Activated CD8-positive, alpha-beta memory T cell treated with anti-CD3 and anti-CD28 coated beads, Interleukin-2, amount 10 ng/mL, durations not matched to agents 7 days and 5 days (primary cell): ENCODE measurements at regions not wholly inside any gene's neighbourhood (a gene's known extent, or its start where the extent isn't known, plus 50 kb on each side); places are given as distances from the start of the nearest gene placed in this dataset.
"Not testable (repeated sequence)": the region's sequence is repeated elsewhere in the genome, so short reads cannot be mapped to it uniquely, and the experiment has no call there.

ENCODE experiments used
- ATAC-seq: fragments of 150-1000 bp; cut with Tn5 transposase; one replicate; pipeline ENCODE4 v1.10.0; 2021; ENCODE audit warnings: moderate library complexity
- CTCF ChIA-PET: fragments of 350-600 bp; sonication (Branson Sonifier 250); formaldehyde crosslinking; loops from one replicate; lab custom pipeline; 2021; ENCODE audit warnings: antibody characterized with exemption; lab: Charles Lee
- DNase-seq: peaks from one replicate; pipeline ENCODE4 v3.0.0-alpha.2; 2020
- H3K27ac Mint-ChIP-seq: one replicate; pipeline ENCODE4 v1.8.0; 2021; ENCODE audit warnings: mild to moderate bottlenecking, mixed read lengths
- H3K27me3 Mint-ChIP-seq: one replicate; pipeline ENCODE4 v1.8.0; 2021; ENCODE audit warnings: mixed read lengths
- H3K36me3 Mint-ChIP-seq: one replicate; pipeline ENCODE4 v1.8.0; 2021; ENCODE audit warnings: mild to moderate bottlenecking, mixed read lengths
- H3K4me1 Mint-ChIP-seq: one replicate; pipeline ENCODE4 v1.8.0; 2021; ENCODE audit warnings: mixed read lengths
- H3K4me3 Mint-ChIP-seq: one replicate; pipeline ENCODE4 v1.8.0; 2021; ENCODE audit warnings: mild to moderate bottlenecking, moderate library complexity, mixed read lengths
- H3K9me3 Mint-ChIP-seq: one replicate; pipeline ENCODE4 v1.8.0; 2022; ENCODE audit warnings: low read depth, mixed read lengths

DNA sequence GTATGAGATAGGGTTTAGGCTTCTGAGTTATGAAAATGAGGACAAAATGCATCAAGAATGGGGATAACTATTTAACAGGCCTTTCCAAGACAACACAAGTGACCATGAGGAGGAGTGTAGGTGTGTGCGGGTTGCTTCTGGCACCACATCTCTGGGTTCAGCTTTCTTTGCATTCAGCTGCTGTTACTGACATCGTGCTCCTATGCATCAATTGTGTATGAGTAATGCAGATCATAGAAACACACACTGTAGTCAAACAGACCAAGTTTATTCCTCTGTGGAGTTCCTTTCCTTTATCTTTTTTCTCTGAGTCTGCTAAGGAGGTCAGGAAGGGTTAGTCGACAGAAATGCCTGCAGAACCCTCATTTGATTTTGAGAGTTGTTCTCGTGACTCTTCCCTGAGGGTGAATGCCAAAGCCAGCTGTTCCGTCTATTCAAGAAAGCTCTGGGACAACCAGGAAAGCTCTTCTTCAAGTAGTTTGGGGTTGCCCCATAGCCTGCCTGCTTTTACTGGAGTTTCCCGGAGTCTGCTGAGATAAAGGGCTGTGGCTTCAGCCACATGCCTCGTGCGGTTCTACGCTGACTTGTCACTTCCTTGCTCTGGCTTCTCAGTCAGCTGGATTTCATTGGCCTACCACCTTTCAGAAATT is 136.7 kb upstream of the TLE3 start:
- Mint-ChIP-seq H3K27me3 (peaks cover 15% of the 10 kb centered on the region), H3K36me3 (peaks cover 13% of the 10 kb centered on the region), H3K4me3 (no peak overlapping the region), H3K9me3 (peaks cover 18% of the 10 kb centered on the region), H3K4me1 (peaks cover 37% of the 10 kb centered on the region), H3K27ac (no peak overlapping the region)
- ATAC-seq, result peak; percentile 33
- CTCF ChIA-PET, result no interaction called here
- DNase-seq, result peak; percentile 50

DNA sequence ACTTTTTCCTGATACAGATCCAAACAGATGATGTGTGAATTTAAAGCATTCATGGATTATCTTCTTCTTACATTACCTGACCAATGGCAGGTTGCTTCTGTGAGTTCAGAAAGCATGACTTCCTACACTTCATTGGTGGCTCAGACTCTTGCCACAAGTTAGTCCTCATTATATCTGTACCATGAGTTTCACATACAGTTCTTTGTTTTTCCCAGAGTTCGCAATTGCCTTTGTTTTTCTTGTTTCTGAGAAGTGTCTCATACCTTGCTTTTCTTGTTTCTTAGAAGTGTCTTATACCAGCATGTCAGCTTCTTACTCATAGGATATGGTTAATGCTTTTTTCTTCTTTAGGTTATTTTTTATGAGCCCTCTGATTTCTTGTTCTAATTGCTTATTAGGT is 133.8 kb upstream of the TLE3 start:
- ATAC-seq, result no peak
- H3K4me1 Mint-ChIP-seq, result peaks cover 20% of the 10 kb centered on the region
- peaks cover 4% of the 10 kb centered on the region for H3K27me3 Mint-ChIP-seq
- CTCF ChIA-PET, result no interaction called here
- H3K36me3 Mint-ChIP-seq, result peaks cover 16% of the 10 kb centered on the region
- no peak overlapping the region for H3K4me3 Mint-ChIP-seq
- peaks cover 21% of the 10 kb centered on the region for H3K9me3 Mint-ChIP-seq
- H3K27ac Mint-ChIP-seq, result no peak overlapping the region
- no peak for DNase-seq

DNA sequence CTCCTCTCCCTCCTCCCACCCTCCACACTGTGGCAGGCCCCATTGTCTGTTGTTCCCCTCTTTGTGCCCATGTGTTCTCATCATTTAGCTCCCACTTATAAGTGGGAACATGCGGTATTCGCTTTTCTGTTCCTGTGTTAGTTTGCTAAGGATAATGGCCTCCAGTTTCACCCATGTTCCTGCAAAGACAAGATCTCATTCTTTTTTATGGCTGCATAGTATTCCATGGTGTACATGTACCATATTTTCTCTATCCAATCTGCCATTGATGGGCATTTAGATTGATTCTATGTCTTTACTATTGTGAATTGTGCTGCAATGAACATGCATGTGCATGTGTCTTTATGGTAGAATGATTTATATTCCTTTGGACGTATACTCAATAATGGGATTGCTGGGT is 130.2 kb upstream of the TLE3 start:
- peaks cover 14% of the 10 kb centered on the region for H3K36me3 Mint-ChIP-seq
- H3K27ac Mint-ChIP-seq, DNase-seq, ATAC-seq, H3K4me3 Mint-ChIP-seq, H3K4me1 Mint-ChIP-seq, H3K27me3 Mint-ChIP-seq: not testable (repeated sequence)
- H3K9me3 Mint-ChIP-seq, result peaks cover 21% of the 10 kb centered on the region
- CTCF ChIA-PET, result interaction anchor here (1.0 kb wide), 1 partner anchor 17 kb away, joined by 3 read pairs; no protein-coding TSS in a partner anchor

DNA sequence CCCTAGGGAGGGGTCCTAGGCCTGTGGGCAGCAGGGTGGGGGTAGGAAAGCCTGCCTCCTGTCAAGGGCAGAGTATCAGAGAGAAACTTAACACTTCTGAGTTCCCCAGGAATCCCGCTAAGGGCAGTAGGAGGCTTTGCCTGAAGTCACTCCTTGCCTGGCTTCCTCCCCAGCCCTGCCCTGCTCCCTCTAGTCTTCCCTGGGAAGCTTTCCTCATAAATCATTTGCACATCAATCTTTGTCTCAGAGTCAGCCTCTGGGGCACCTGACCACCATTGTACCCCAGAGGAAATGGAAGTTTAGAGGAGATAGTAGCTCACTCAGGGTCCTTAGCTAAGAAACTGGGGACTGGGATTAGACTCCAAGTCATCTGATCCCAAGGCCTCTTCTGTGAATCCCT is 129.4 kb upstream of the TLE3 start:
- Mint-ChIP-seq H3K36me3 (peaks cover 10% of the 10 kb centered on the region), H3K4me3 (no peak overlapping the region), H3K27me3 (peaks cover 7% of the 10 kb centered on the region), H3K4me1 (peaks cover 5% of the 10 kb centered on the region), H3K9me3 (peaks cover 17% of the 10 kb centered on the region), H3K27ac (no peak overlapping the region)
- ATAC-seq, result no peak
- DNase-seq, result no peak
- CTCF ChIA-PET, result interaction anchor here (1.0 kb wide), 1 partner anchor 16 kb away, joined by 3 read pairs; no protein-coding TSS in a partner anchor

DNA sequence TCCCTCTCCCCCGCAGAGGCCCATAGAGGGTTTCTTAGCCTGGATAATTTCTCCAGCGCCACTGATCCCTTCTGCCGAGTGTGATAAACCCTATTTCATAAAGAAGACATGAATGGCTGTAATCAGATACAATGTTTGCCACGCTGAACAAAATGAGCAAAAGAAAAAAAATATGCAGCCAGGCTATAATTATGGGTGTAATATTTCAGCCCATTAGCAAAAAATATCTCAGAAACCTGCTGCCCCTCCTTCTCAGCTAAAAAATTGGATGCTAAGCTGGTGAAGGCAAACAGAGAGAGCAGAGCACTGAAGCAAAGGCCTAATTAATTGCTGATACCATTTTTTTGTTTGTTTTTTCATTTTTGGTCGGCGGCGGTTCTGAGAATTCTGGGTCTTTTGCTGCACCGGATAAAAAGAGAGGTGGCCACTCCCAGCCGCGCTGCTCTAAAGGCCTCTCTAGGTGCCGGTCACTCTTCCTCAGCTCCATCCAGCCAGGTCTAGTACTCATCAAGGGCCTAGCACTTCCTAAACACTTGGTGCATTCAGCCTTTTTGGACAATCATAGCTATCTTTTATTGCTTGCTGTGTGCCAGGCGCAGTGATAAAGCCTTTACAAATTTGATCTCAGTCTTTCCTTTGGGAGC is 128.7 kb upstream of the TLE3 start:
- ATAC-seq, result no peak
- no peak for DNase-seq
- Mint-ChIP-seq H3K4me3 (no peak overlapping the region), H3K9me3 (peaks cover 11% of the 10 kb centered on the region), H3K4me1 (peaks cover 5% of the 10 kb centered on the region), H3K27me3 (peaks cover 7% of the 10 kb centered on the region), H3K27ac (no peak overlapping the region), H3K36me3 (peaks cover 5% of the 10 kb centered on the region)
- CTCF ChIA-PET, result interaction anchor here (1.0 kb wide), 1 partner anchor 15 kb away, joined by 3 read pairs; no protein-coding TSS in a partner anchor

DNA sequence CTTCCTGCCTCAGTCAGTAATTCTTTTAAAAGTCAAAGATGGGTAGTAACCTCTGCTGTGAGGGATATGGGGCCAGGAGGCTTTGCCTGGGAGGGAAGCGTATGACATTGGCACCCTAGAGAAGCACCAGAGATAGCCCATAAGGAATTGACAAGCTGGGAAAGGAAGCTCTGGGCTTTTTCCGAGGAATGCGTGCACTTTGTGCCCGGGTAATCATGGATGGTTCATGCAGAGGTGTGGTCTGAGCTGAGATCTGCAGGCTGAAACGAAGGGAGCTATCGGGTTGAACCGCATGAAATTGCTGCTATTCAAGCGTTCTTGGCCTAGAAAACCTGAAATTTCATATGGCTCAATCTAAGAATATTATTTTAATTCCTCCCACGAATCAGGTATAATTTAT is 127.7 kb upstream of the TLE3 start:
- Mint-ChIP-seq H3K9me3 (peaks cover 10% of the 10 kb centered on the region), H3K27ac (no peak overlapping the region), H3K36me3 (peaks cover 3% of the 10 kb centered on the region), H3K27me3 (peaks cover 7% of the 10 kb centered on the region), H3K4me1 (peaks cover 5% of the 10 kb centered on the region), H3K4me3 (no peak overlapping the region)
- DNase-seq (no peak), ATAC-seq (no peak)
- CTCF ChIA-PET, result no interaction called here

DNA sequence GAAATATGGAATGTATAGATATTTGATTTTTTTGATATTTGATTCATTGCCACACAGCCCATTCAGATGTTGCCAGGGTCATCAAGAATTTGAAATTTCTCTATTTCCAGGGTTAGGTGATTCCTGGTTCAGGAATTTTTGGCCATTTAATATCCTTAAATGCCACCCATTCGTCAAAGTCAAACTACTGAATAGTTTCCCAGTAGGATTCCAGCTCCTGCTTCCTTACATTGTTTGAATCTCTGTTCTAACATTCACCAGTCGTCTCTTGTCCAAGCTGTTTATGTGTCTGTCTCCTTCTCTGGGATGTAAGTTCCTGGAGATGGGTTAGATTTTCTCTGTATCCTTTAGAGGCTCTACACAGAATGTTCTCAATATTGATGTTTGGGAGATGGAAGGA is 124.9 kb upstream of the TLE3 start:
- DNase-seq (no peak), ATAC-seq (no peak)
- Mint-ChIP-seq H3K27me3 (peaks cover 10% of the 10 kb centered on the region), H3K36me3 (no peaks in the 10 kb centered on the region), H3K27ac (no peak overlapping the region), H3K4me1 (peaks cover 5% of the 10 kb centered on the region), H3K4me3 (no peak overlapping the region), H3K9me3 (no peaks in the 10 kb centered on the region)
- CTCF ChIA-PET, result no interaction called here

DNA sequence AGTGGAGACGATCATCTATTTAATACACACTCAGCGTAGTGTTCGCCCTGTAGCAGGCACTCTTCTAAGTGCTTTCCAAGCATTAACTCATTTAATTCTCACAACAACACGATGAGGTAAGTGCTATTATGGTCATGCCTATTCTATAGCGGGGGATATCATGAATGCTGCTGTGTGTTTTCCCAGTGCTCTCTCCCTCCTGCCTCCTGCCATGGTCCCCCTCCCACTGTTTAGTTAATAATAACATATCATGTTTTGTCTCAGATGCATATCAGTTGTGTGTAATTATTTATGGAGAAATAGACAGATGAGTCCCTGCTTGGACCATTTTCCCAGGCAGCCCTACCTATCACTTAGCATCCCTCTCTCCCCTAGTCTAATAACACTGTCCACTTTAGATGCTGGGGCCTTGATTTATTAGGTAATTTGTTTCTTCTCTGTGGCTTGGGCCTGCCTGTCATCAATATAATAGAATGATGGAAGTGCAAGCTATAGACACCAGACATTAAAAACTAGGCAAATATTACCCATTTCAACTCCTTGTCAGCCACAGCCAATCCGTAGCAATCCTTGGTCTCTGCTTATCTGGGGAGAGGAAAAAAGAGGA is 122.9 kb upstream of the TLE3 start:
- peaks cover 7% of the 10 kb centered on the region for H3K27me3 Mint-ChIP-seq
- no peak overlapping the region for H3K27ac Mint-ChIP-seq
- H3K36me3 Mint-ChIP-seq, result no peaks in the 10 kb centered on the region
- ATAC-seq, result no peak
- no peak for DNase-seq
- peaks cover 5% of the 10 kb centered on the region for H3K4me1 Mint-ChIP-seq
- CTCF ChIA-PET, result no interaction called here
- H3K9me3 Mint-ChIP-seq, result no peaks in the 10 kb centered on the region
- no peak overlapping the region for H3K4me3 Mint-ChIP-seq

DNA sequence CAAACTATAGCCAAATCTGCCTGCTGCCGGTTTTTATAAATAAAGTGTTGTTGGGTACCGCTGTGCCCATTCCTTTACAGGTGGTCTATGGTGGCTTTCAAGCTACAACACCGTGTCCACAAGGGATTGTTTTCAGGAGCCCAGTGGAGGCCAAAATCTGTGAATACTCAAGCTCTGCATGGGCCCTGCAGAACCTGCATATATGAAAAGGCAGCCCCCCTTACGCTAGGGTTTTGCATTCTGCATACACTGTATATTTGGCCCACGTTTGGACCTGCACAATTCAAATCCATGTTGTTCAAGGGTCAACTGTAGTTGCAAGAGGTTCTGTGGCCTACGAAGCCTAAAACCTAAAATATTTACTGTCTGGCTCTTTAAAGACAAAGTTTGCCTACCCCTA is 122.2 kb upstream of the TLE3 start:
- DNase-seq (no peak), ATAC-seq (no peak)
- H3K27me3 Mint-ChIP-seq, result peaks cover 4% of the 10 kb centered on the region
- H3K9me3 Mint-ChIP-seq, result no peaks in the 10 kb centered on the region
- CTCF ChIA-PET, result no interaction called here
- no peak overlapping the region for H3K27ac Mint-ChIP-seq
- H3K4me1 Mint-ChIP-seq, result peaks cover 5% of the 10 kb centered on the region
- no peak overlapping the region for H3K4me3 Mint-ChIP-seq
- H3K36me3 Mint-ChIP-seq, result no peaks in the 10 kb centered on the region

DNA sequence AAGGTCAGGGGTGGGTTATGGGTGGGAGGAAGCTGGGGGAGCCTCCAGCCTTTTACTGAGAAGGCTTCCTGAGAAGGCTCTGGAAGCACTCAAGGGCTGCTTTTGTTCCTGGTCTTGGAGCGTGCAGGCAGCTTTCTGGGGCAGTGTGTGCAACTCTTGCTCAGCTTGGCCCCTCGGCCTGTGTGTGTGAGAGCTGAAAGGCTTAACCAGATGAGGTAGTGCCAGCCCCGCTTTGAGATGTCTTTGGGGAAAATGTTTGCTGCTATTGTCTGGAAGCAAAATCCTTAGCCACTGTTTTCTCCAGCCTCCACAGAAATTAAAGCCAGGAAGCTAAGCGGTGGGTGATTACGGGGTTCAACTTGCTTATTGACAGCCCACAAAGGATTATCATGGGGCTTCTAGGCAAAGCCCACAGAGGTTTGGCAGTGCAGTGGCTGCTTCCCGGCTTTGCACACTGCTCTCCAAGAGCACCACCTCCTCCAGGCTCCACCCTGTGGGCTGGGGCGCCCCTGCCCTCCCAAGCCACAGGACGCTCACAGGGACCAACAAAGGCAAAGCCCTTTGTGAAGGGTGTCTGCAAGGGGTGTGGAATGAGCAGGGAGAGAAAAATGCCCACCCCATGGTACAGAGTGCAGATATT is 121.7 kb upstream of the TLE3 start:
- H3K4me3 Mint-ChIP-seq, result no peak overlapping the region
- H3K36me3 Mint-ChIP-seq, result no peaks in the 10 kb centered on the region
- DNase-seq (no peak), ATAC-seq (no peak)
- H3K27me3 Mint-ChIP-seq, result peaks cover 4% of the 10 kb centered on the region
- no peak overlapping the region for H3K27ac Mint-ChIP-seq
- H3K4me1 Mint-ChIP-seq, result peaks cover 5% of the 10 kb centered on the region
- CTCF ChIA-PET, result no interaction called here
- no peaks in the 10 kb centered on the region for H3K9me3 Mint-ChIP-seq

DNA sequence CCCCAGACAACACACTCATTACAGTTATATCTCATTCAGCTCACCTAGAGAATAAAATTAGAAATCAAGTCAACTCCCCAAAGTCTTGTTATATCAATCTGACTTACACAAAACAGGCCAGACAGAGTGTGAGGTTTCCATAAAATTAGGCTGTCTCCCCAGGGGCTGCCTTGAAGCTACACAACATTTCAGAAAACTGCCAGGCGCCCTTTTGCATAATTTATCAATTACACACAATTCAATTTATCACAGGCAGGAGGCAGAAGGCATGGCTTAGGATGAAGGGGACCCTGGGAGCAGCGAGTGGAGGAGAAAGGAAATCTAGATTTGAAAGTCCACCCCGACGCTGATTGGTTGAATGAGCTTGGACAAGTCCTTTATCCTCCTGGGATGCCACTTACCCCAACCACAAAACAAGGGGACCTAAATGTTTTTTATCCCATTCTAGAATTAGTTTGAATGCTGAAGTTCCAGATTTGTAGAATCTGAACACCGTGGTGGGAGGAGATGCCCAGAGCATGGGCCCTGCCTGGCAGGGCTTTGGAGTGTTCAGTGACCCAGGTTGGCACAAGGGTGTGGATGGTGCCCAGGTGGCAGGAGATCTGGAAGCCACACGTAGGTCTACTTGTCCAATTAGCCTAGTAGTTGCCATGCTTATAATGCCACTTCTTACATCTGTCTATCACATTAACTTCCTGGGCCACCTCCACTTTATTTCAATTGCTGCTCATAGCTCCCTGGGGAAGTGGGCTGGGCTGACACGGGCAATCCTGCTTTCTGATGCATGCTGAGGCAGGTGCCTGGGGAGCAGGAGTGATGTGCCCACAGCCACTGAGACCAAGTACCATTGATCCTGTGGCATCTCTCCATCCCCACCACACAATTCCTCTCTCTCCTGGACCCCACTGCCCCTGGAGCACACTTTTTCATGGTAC is 119.8 kb upstream of the TLE3 start:
- H3K27me3 Mint-ChIP-seq, result peaks cover 4% of the 10 kb centered on the region
- no peaks in the 10 kb centered on the region for H3K4me1 Mint-ChIP-seq
- ATAC-seq (no peak), DNase-seq (no peak)
- H3K27ac Mint-ChIP-seq, result no peak overlapping the region
- H3K4me3 Mint-ChIP-seq, result no peak overlapping the region
- CTCF ChIA-PET, result no interaction called here
- no peaks in the 10 kb centered on the region for H3K36me3 Mint-ChIP-seq
- H3K9me3 Mint-ChIP-seq, result no peaks in the 10 kb centered on the region

DNA sequence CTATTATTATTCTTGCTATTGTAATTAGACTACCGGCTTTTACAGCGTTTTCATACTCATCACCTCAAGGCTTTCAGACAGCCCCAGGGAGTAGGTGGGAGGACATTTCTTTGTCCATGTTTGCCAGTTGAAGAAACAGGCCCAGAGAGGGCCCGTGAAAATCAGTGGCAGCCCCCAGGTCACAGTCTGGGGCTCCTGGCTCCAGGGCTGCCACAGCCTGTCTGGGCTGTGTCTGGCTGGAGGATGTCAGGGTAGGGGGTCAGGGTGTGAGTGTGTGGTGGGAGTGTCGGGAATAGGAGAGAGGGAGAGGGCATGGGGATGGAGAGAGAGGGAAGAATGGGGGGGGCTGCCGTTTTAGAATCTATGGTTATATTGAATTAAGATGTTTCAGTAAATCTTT is 118.2 kb upstream of the TLE3 start:
- no peak for ATAC-seq

More for the DNA sequence above, 118.2 kb upstream of the TLE3 start:
- no peak overlapping the region for H3K4me3 Mint-ChIP-seq
- no peaks in the 10 kb centered on the region for H3K4me1 Mint-ChIP-seq
- no peak overlapping the region for H3K27ac Mint-ChIP-seq
- no peaks in the 10 kb centered on the region for H3K9me3 Mint-ChIP-seq
- no peak for DNase-seq
- H3K27me3 Mint-ChIP-seq, result peaks cover 10% of the 10 kb centered on the region
- CTCF ChIA-PET, result no interaction called here
- no peaks in the 10 kb centered on the region for H3K36me3 Mint-ChIP-seq
